ENCODE measurements at regions not wholly inside any gene's neighbourhood (a gene's known extent, or its start where the extent isn't known, plus 50 kb on each side); places are given as distances from the start of the nearest gene placed in this dataset.

GRCh38 chrX:10922159-10922558, 189.0 kb upstream of the HCCS start:
- CTCF ChIA-PET, result no interaction called here
- peak overlapping the region; percentile 20; the same call in 1 of the 2 replicates for H3K18ac ChIP-seq (ENCODE audit: low read depth, low read length)
- no peak overlapping the region for H3K14ac ChIP-seq (replicated peaks; ENCODE audit: low read depth, low read length)
- no peak overlapping the region for H2AFZ ChIP-seq (replicated peaks; ENCODE audit: low read length, poor library complexity)
- no peaks in the 10 kb centered on the region for H3K27me3 ChIP-seq (ENCODE audit: control insufficient read depth, insufficient read depth, low read length)
- H3K4me3 ChIP-seq (ENCODE audit: insufficient read depth, low read depth, low read length), result no peak overlapping the region
- DNase-seq, result peak; percentile 86
- peak overlapping the region; percentile 3; the same call in 1 of the 2 replicates for H4K5ac ChIP-seq (ENCODE audit: low read depth, low read length)
- peak; percentile 83 for ATAC-seq (ENCODE audit: low read depth)
- H3K23ac ChIP-seq (ENCODE audit: low read depth, low read length), result no peak overlapping the region
- no peaks in the 10 kb centered on the region for H3K9me3 ChIP-seq (ENCODE audit: control insufficient read depth, insufficient read depth, low read length)
- peak overlapping the region in 1 of 2 experiments; percentile 49; a peak in 1 of 4 replicates for H4K8ac ChIP-seq (ENCODE audit: low read depth in 2 of 2, low read length in 2 of 2)
- no peaks in the 10 kb centered on the region for H4K20me1 ChIP-seq (ENCODE audit: insufficient read depth, low read length)
- peak overlapping the region; percentile 35 for H2BK5ac ChIP-seq (ENCODE audit: low read depth, low read length, poor library complexity, severe bottlenecking)
- no peak overlapping the region for H3K4ac ChIP-seq (ENCODE audit: low read depth, low read length)
- BruUV-seq (replicated peaks), result no TSS peak
- H3K79me1 ChIP-seq (ENCODE audit: low read depth in 1 of 2, low read length in 2 of 2), result no peaks in the 10 kb centered on the region
- H2BK20ac ChIP-seq (ENCODE audit: low read depth, low read length), result 0 out of 2 replicates have a peak overlapping the region, but pooled peaks have one; percentile 72
- intact Hi-C loops (cut with micrococcal nuclease), result no loop called here
- H3K4me1 ChIP-seq (ENCODE audit: control insufficient read depth, insufficient read depth, low read length), result peaks cover 2% of the 10 kb centered on the region
- no peak overlapping the region for H3K56ac ChIP-seq (ENCODE audit: extremely low read depth, insufficient read depth, low read length)
- H3K9me1 ChIP-seq (ENCODE audit: insufficient read depth, low read length), result no peaks in the 10 kb centered on the region
- peak overlapping the region; percentile 72 for H2BK120ac ChIP-seq (ENCODE audit: low read depth, low read length)
- in situ Hi-C loops (cut with MboI; ENCODE audit: low sequenced_read_pairs), result no loop called here
- dilution Hi-C loops (cut with HindIII; ENCODE audit: low sequenced_read_pairs, unreplicated experiment), result no loop called here
- H2AK9ac ChIP-seq (replicated peaks; ENCODE audit: low read depth, low read length, poor library complexity), result no peak overlapping the region
- H3K4me2 ChIP-seq (ENCODE audit: low read depth, low read length), result no peak overlapping the region
- H3K9ac ChIP-seq (ENCODE audit: low read depth, low read length), result no peak overlapping the region
- H3K36me3 ChIP-seq (ENCODE audit: control insufficient read depth, insufficient read depth, low read length), result no peaks in the 10 kb centered on the region
- POLR2A ChIA-PET (ENCODE audit: unreplicated experiment), result no interaction called here
- peak overlapping the region; percentile 4; the same call in 1 of the 2 replicates for H4K91ac ChIP-seq (ENCODE audit: insufficient read depth, low read depth, low read length)
- H2AK5ac ChIP-seq (ENCODE audit: low read depth, low read length), result no peak overlapping the region
- H2BK15ac ChIP-seq (ENCODE audit: low read depth, low read length), result no peak overlapping the region; the same call in 2 of the 3 replicates
- no peak overlapping the region for H3K27ac ChIP-seq (ENCODE audit: insufficient read depth, low read length)
- TF ChIP-seq FOS (IDR thresholded peaks at IDR 0.05; ENCODE audit: low read depth, low read length) (peak; percentile 69), MAFK (IDR thresholded peaks at IDR 0.05; ENCODE audit: low read depth, low read length) (peak; percentile 94), CEBPB (IDR thresholded peaks at IDR 0.05; ENCODE audit: low read depth, low read length) (peak; percentile 71), NFE2L2 (IDR thresholded peaks at IDR 0.05; ENCODE audit: low read depth, low read length) (peak; percentile 90), POLR2A (IDR thresholded peaks at IDR 0.05; ENCODE audit: low read depth, low read length) (no peak), SMC3 (IDR thresholded peaks at IDR 0.05; ENCODE audit: low read depth, low read length) (no peak), MXI1 (IDR thresholded peaks at IDR 0.05; ENCODE audit: borderline replicate concordance, low read depth, low read length) (no peak), BHLHE40 (IDR thresholded peaks at IDR 0.05; ENCODE audit: low read depth, low read length) (no peak), RFX5 (IDR thresholded peaks at IDR 0.05; ENCODE audit: low read depth, low read length) (no peak), USF2 (IDR thresholded peaks at IDR 0.05; ENCODE audit: low read depth, low read length) (no peak), RAD21 (IDR thresholded peaks at IDR 0.05; ENCODE audit: low read length) (no peak), CTCF (conservative IDR thresholded peaks at IDR 0.05; ENCODE audit: low read depth, low read length) (no peak), MAZ (IDR thresholded peaks at IDR 0.05; ENCODE audit: borderline replicate concordance, low read depth, low read length) (no peak), RCOR1 (IDR thresholded peaks at IDR 0.05; ENCODE audit: insufficient replicate concordance, low read length) (no peak), CHD1 (IDR thresholded peaks at IDR 0.05; ENCODE audit: low read depth, low read length) (no peak), ELK1 (IDR thresholded peaks at IDR 0.05; ENCODE audit: borderline replicate concordance, low read depth, low read length) (no peak)
